ENCODE measurements at regions not wholly inside any gene's neighbourhood (a gene's known extent, or its start where the extent isn't known, plus 50 kb on each side); places are given as distances from the start of the nearest gene placed in this dataset.

DNA sequence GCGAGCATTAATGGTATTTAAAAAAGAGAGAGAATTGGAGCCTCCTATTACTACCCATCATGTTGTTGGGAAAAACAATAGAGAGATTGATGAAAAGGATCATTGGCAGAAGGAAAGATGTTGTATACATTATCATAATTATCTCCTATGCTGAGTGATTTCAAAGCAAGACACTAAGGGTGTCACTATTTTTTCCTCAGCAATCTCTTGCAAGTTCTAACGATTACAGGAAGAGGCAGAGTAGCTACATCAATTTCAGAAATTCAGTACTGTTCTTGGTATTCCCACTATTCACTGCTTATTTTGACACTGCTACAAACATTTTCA lies 891.2 kb downstream of the C6orf118 start:
- TF ChIP-seq TCF4 (CRISPR knock-in tag; IDR thresholded peaks at IDR 0.05; ENCODE audit: borderline replicate concordance) = no peak
- TF ChIP-seq, protein P1, sequence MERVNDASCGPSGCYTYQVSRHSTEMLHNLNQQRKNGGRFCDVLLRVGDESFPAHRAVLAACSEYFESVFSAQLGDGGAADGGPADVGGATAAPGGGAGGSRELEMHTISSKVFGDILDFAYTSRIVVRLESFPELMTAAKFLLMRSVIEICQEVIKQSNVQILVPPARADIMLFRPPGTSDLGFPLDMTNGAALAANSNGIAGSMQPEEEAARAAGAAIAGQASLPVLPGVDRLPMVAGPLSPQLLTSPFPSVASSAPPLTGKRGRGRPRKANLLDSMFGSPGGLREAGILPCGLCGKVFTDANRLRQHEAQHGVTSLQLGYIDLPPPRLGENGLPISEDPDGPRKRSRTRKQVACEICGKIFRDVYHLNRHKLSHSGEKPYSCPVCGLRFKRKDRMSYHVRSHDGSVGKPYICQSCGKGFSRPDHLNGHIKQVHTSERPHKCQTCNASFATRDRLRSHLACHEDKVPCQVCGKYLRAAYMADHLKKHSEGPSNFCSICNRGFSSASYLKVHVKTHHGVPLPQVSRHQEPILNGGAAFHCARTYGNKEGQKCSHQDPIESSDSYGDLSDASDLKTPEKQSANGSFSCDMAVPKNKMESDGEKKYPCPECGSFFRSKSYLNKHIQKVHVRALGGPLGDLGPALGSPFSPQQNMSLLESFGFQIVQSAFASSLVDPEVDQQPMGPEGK (CRISPR knock-in tag; IDR thresholded peaks at IDR 0.05; ENCODE audit: borderline replicate concordance) = no peak
- no peak for TF ChIP-seq RARB (CRISPR knock-in tag; IDR thresholded peaks at IDR 0.05)
- TF ChIP-seq ZNF8 (CRISPR knock-in tag; IDR thresholded peaks at IDR 0.05) = no peak
- TF ChIP-seq CREB5 (CRISPR knock-in tag; IDR thresholded peaks at IDR 0.05; ENCODE audit: low read depth) = no peak
- TF ChIP-seq SNAI2 (CRISPR knock-in tag; IDR thresholded peaks at IDR 0.05) = no peak

Data from SK-N-SH treated with all-trans-retinoic acid at 6 μM for 48 hours (cell line).